MM.1S (cell line): ENCODE measurements at regions not wholly inside any gene's neighbourhood (a gene's known extent, or its start where the extent isn't known, plus 50 kb on each side); places are given as distances from the start of the nearest gene placed in this dataset.

Experiments
- CTCF ChIP-seq: fragments of 300-600 bp; sonication (generic); IDR thresholded peaks from 2 replicates; pipeline ENCODE4 v1.5.1; 2016; ENCODE audit warnings: antibody characterized with exemption, low read length, mixed read lengths
- EZH2 ChIP-seq: fragments of 300-600 bp; sonication (generic); optimal IDR thresholded peaks from 2 replicates; pipeline ENCODE3; 2017; ENCODE audit warnings: low read depth, mild to moderate bottlenecking, antibody characterized with exemption, low read length, mixed read lengths

DNA sequence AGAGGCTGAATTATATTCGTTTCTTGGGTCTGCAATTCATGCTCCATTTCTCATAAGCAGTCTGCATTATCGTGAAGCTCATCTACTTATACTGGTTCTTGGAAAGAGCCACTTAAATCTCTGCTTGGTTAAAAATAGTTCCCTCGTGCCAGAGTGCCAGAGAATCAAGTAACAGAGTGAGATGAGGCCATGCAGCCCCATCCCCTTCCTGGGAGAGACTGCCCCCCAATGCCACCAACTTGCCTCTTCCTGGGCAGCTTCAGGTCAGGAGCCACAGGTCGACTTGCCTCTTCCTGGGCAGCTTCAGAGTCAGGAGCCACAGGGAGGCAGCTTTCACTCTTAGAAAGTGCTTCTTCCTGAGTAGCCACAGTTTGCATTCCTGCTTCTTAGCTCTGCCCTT lies 223.9 kb upstream of the ZBED5 start:
- no peak for TF ChIP-seq CTCF
- TF ChIP-seq EZH2 = no peak
